ENCODE measurements at regions not wholly inside any gene's neighbourhood (a gene's known extent, or its start where the extent isn't known, plus 50 kb on each side); places are given as distances from the start of the nearest gene placed in this dataset.

DNA sequence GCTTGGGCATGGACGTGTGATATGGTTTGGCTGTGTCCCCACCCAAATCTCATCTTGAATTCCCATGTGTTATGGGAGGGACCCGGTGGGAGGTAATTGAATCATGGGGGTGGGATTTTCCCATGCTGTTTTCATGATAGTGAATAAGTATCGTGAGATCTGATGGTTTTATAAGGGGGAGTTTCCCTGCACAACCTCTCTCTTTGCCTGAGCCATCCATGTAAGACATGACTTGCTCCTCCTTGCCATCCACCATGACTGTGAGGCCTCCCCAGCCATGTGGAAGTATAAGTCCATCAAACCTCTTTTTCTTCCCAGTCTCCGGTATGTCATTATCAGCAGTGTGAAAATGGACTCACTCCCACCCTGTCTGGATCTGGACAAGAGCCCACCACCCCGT is 393.4 kb downstream of the SEC14L1 start:
- no peak for DNase-seq (ENCODE audit: low read depth)
- no peak overlapping the region for H3K4me3 ChIP-seq (ENCODE audit: low read depth, low read length)
- TF ChIP-seq, protein P1, sequence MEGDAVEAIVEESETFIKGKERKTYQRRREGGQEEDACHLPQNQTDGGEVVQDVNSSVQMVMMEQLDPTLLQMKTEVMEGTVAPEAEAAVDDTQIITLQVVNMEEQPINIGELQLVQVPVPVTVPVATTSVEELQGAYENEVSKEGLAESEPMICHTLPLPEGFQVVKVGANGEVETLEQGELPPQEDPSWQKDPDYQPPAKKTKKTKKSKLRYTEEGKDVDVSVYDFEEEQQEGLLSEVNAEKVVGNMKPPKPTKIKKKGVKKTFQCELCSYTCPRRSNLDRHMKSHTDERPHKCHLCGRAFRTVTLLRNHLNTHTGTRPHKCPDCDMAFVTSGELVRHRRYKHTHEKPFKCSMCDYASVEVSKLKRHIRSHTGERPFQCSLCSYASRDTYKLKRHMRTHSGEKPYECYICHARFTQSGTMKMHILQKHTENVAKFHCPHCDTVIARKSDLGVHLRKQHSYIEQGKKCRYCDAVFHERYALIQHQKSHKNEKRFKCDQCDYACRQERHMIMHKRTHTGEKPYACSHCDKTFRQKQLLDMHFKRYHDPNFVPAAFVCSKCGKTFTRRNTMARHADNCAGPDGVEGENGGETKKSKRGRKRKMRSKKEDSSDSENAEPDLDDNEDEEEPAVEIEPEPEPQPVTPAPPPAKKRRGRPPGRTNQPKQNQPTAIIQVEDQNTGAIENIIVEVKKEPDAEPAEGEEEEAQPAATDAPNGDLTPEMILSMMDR (conservative IDR thresholded peaks at IDR 0.05; ENCODE audit: low read depth, low read length): no peak

DNA sequence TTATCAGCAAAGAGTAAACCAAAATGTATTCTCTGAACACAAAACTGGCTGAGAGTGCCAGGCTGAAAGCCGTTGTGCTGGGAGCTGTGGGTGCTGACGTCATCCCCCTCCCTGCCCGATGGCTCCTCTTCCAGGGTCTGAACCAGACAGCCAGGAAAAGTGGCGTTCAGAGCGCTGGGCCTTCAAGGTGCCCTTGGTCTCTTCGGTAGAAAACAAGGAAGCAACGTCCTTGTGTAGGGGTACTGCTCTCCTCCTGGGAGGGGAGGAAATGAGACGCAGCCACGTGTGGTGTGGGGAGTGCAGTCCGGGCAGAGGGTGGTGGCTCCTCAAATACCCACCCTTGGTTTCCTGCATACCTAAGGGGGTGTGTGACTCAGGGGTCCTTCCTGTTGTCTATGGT is 394.7 kb downstream of the SEC14L1 start:
- no peak for DNase-seq (ENCODE audit: low read depth)
- no peak overlapping the region for H3K4me3 ChIP-seq (ENCODE audit: low read depth, low read length)
- TF ChIP-seq, protein P1 (conservative IDR thresholded peaks at IDR 0.05; ENCODE audit: low read depth, low read length): no peak

DNA sequence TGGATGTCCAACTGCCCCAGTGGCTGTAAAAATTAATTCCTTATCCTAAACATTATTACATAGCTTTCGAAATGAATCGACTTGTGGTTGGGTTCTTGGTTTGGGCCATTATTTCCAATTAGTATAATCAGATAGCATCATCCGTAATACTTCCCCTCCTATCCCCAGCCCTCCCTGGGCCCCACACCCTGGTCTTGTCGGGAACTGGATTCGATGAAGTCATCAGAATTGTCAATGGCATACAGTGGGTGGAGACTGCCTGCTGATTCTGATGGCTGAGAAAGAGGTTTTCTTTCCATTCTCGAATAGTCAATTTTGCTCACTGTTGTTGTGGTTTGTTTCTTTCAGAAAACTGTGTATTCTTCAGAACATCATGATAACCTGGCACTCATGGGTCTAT is 395.1 kb downstream of the SEC14L1 start:
- TF ChIP-seq, protein P1 (conservative IDR thresholded peaks at IDR 0.05; ENCODE audit: low read depth, low read length): no peak
- DNase-seq (ENCODE audit: low read depth): no peak

DNA sequence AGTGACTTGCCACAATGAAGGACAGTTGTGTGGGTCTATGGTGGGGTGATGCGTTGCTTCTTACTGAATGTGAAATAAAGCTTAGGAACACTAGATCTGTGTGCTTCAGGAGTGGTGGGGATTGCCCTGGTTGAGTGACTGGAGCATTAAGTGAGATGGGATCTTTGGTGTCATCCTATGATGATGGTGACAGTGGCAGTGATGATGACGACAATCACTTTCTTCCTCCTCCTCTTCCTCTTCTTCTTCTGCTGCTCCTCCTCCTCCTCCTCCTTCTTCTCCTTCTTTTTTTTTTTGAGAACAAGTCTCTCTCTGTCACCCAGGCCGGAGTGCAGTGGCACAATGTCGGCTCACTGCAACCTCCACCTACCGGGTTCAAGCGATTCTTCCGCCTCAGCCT is 396.8 kb downstream of the SEC14L1 start:
- no peak overlapping the region for H3K4me3 ChIP-seq (ENCODE audit: low read depth, low read length)
- TF ChIP-seq, protein P1 (conservative IDR thresholded peaks at IDR 0.05; ENCODE audit: low read depth, low read length): no peak
- DNase-seq (ENCODE audit: low read depth): no peak

More for the DNA sequence above, 395.1 kb downstream of the SEC14L1 start:
- no peak overlapping the region for H3K4me3 ChIP-seq (ENCODE audit: low read depth, low read length)

DNA sequence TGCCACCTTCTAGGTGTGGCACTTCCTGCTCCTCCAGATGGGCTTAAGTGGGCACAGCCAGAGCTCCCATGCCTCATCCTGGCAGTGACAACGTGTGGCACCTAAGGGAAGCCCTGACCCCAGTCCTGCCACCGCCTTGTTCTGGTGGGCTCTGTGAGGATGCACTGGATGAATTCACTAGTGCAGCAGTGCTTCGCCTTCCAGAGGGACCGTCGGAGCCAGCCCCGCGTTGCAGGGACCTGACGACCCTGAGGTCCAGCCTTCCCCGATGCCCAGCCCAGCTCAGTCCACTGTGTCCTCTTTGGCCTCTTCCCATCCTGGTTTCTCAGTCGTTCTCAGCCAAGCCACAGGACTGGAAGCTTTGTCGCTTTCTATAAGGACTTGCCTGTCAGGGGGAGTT is 399.8 kb downstream of the SEC14L1 start:
- DNase-seq (ENCODE audit: low read depth): no peak
- TF ChIP-seq, protein P1 (conservative IDR thresholded peaks at IDR 0.05; ENCODE audit: low read depth, low read length): no peak
- H3K4me3 ChIP-seq (ENCODE audit: low read depth, low read length): no peak overlapping the region

DNA sequence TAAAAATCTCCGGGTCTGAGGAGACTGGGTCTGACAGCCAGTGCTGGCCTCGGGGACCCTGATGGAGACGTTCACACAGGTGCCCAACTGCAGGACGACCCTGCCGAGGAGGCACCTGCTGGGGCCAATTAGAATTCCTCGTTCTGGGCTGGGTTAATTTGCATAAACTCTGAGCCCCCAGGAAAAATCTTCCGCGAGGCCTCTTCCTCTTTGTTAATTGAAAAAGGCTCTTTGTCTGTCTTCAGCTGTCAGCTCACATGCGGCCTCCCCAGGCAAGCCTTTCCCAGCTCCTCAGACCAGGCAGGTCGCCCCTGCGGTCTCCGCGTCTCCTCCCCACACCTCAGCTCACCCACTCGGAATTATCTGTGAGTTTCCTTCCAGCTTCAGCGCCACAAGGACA is 400.2 kb downstream of the SEC14L1 start:
- TF ChIP-seq, protein P1 (conservative IDR thresholded peaks at IDR 0.05; ENCODE audit: low read depth, low read length): no peak
- no peak overlapping the region for H3K4me3 ChIP-seq (ENCODE audit: low read depth, low read length)
- DNase-seq (ENCODE audit: low read depth): no peak

DNA sequence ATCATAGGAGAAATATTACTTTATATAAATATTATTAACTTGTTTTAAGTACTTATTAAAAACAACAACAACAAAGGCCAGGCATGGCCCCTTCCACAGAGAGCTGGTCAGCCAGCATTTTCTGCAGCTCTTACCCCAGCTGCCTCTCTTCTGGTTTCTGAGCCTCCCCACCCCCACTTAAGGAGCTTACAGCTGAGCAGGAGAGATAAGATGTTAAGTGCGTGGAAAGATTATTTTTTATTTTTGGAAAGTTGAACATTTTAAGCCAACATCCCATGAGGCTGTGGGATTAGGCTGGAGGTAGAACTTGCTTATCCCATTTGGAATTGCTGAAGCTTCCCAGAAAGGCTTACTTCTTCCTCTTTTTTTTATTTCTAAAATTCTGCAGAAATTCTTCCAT is 401.2 kb downstream of the SEC14L1 start:
- DNase-seq (ENCODE audit: low read depth): no peak
- TF ChIP-seq, protein P1 (conservative IDR thresholded peaks at IDR 0.05; ENCODE audit: low read depth, low read length): no peak
- H3K4me3 ChIP-seq (ENCODE audit: low read depth, low read length): no peak overlapping the region
